Loucy (cell line): ENCODE measurements at regions not wholly inside any gene's neighbourhood (a gene's known extent, or its start where the extent isn't known, plus 50 kb on each side); places are given as distances from the start of the nearest gene placed in this dataset.

Experiments
- EZH2phosphoT487 ChIP-seq: fragments of 200-600 bp; IDR thresholded peaks from 2 replicates; pipeline ENCODE4 v1.6.1; 2018; ENCODE audit warnings: antibody characterized with exemption, mild to moderate bottlenecking, moderate library complexity, borderline replicate concordance
- TF ChIP-seq, protein P1 (sequence below): fragments of 200-600 bp; sonication (generic); conservative IDR thresholded peaks from 2 replicates; pipeline ENCODE4 v1.5.1; 2014; ENCODE audit warnings: mild to moderate bottlenecking, antibody characterized with exemption, low read length

DNA sequence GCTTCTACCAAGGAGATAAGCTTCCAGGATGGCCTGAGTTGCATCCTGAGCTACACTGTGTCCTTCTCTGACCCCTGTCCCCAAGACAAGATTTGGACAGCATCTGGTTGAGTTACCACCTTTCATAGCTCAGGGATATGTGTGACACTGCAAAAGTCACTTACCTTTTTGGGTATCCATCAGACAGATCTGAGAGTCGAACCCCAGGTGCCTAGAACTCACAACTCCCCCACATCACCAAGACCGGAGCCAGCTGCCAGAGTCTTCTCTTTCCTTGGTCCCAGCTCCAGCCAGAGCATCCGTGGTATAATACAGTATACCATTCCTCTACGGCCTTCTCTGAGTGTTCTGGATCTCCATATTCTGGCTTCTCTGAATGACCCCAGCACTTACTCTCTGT, 133.0 kb downstream of the CD83 start:
- TF ChIP-seq, protein P1, sequence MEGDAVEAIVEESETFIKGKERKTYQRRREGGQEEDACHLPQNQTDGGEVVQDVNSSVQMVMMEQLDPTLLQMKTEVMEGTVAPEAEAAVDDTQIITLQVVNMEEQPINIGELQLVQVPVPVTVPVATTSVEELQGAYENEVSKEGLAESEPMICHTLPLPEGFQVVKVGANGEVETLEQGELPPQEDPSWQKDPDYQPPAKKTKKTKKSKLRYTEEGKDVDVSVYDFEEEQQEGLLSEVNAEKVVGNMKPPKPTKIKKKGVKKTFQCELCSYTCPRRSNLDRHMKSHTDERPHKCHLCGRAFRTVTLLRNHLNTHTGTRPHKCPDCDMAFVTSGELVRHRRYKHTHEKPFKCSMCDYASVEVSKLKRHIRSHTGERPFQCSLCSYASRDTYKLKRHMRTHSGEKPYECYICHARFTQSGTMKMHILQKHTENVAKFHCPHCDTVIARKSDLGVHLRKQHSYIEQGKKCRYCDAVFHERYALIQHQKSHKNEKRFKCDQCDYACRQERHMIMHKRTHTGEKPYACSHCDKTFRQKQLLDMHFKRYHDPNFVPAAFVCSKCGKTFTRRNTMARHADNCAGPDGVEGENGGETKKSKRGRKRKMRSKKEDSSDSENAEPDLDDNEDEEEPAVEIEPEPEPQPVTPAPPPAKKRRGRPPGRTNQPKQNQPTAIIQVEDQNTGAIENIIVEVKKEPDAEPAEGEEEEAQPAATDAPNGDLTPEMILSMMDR, result no peak
- TF ChIP-seq EZH2phosphoT487, result no peak
